ENCODE measurements at regions not wholly inside any gene's neighbourhood (a gene's known extent, or its start where the extent isn't known, plus 50 kb on each side); places are given as distances from the start of the nearest gene placed in this dataset.

DNA sequence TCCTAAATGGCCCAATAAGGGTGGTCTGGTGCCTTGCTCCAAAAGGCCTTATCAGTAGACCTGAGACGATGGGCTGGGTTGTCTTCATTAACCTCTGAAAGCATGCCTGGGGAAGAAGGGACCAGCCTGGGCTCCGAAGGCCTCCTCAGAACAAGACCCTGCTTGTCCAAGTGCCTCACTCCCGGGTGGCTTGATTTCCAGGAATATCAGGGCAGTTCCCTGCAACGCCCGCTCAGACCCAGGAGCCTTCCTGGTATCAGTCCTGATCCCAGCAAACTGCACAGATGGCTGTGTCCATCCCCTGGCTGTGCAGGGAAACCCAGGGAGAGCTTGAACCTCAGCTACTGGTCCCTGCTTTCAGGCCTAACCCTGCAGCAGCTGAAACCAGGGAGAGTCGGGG, 49.9 kb upstream of the CUX1 start:
- Histone ChIP-seq H3K27ac (ENCODE audit: low read depth, low read length) (no peak overlapping the region), H3K79me1 (ENCODE audit: low read depth, low read length) (no peaks in the 10 kb centered on the region), H4K91ac (replicated peaks; ENCODE audit: insufficient read length, low read length) (peak overlapping the region; percentile 17), H2AK5ac (ENCODE audit: low read depth, low read length) (no peak overlapping the region), H2BK5ac (ENCODE audit: low read depth, low read length) (0 out of 2 replicates have a peak overlapping the region, but pooled peaks have one; percentile 6), H3K4me2 (ENCODE audit: insufficient read depth in 1 of 2, low read depth in 2 of 2, low read length in 2 of 2) (no peak overlapping the region), H4K20me1 (replicated peaks in 1 of 2; ENCODE audit: control insufficient read depth in 1 of 2, insufficient read depth in 2 of 2, low read length in 2 of 2) (no peaks in the 10 kb centered on the region), H2AFZ (ENCODE audit: low read length) (peak overlapping the region; percentile 58; the same call in 1 of the 2 replicates), H3K23me2 (ENCODE audit: low read depth, low read length) (no peaks in the 10 kb centered on the region), H3K9me3 (ENCODE audit: insufficient read depth in 2 of 2, low read depth in 1 of 2, low read length in 1 of 2) (no peaks in the 10 kb centered on the region), H3K4ac (replicated peaks; ENCODE audit: insufficient read length, low read depth, low read length) (no peak overlapping the region), H3K14ac (ENCODE audit: insufficient read length) (no peak overlapping the region), H2BK15ac (ENCODE audit: low read length) (no peak overlapping the region), H3K36me3 (ENCODE audit: control insufficient read depth in 2 of 4, insufficient read depth in 4 of 4, low read length in 3 of 4) (no peaks in the 10 kb centered on the region), H2BK20ac (ENCODE audit: low read length) (no peak overlapping the region), H3K9ac (replicated peaks in 1 of 4; ENCODE audit: extremely low read depth in 1 of 4, low read depth in 3 of 4, low read length in 3 of 4) (no peak overlapping the region), H4K5ac (ENCODE audit: insufficient read length, low read depth, low read length) (no peak overlapping the region), H3K56ac (replicated peaks; ENCODE audit: insufficient read length, low read depth, low read length) (no peak overlapping the region), H3K18ac (ENCODE audit: extremely low read depth, low read length) (no peak overlapping the region; the same call in 1 of the 2 replicates), H3K79me2 (ENCODE audit: control insufficient read depth in 1 of 2, insufficient read depth in 2 of 2, low read length in 2 of 2) (no peaks in the 10 kb centered on the region), H3K23ac (ENCODE audit: insufficient read length) (no peak overlapping the region), H4K8ac (ENCODE audit: extremely low read depth, insufficient read depth, low read length) (no peak overlapping the region; the same call in 1 of the 2 replicates), H2BK120ac (replicated peaks; ENCODE audit: low read depth, low read length) (no peak overlapping the region), H3K4me1 (replicated peaks in 1 of 4; ENCODE audit: control insufficient read depth in 3 of 4, insufficient read depth in 4 of 4, low read length in 3 of 4) (no peaks in the 10 kb centered on the region), H3K4me3 (ENCODE audit: extremely low read depth in 1 of 4, insufficient read depth in 2 of 4, low read depth in 3 of 4, low read length in 4 of 4) (no peak overlapping the region), H3K27me3 (replicated peaks in 1 of 4; ENCODE audit: control insufficient read depth in 3 of 4, extremely low read depth in 1 of 4, insufficient read depth in 3 of 4, low read length in 3 of 4) (no peaks in the 10 kb centered on the region), H2BK12ac (ENCODE audit: low read depth, low read length) (no peak overlapping the region)
- no peak for FAIRE-seq
- DNase-seq (ENCODE audit: low read depth in 1 of 2, low spot score in 2 of 2) = no peak
- TF ChIP-seq BACH1 (IDR thresholded peaks at IDR 0.05; ENCODE audit: low read length) = no peak
- TF ChIP-seq POU5F1 (IDR thresholded peaks at IDR 0.05; ENCODE audit: low read depth, low read length) = no peak
- TF ChIP-seq EZH2 (IDR thresholded peaks at IDR 0.05; ENCODE audit: low read depth, low read length, severe bottlenecking) = no peak
- TF ChIP-seq, protein P1, sequence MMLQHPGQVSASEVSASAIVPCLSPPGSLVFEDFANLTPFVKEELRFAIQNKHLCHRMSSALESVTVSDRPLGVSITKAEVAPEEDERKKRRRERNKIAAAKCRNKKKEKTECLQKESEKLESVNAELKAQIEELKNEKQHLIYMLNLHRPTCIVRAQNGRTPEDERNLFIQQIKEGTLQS (IDR thresholded peaks at IDR 0.05; ENCODE audit: insufficient read depth, low read depth, low read length) = no peak
- no peak for TF ChIP-seq JUN (IDR thresholded peaks at IDR 0.05; ENCODE audit: low read depth, low read length)
- TF ChIP-seq RXRA (IDR thresholded peaks at IDR 0.05; ENCODE audit: insufficient read depth, low read depth, low read length) = no peak
- no peak for TF ChIP-seq SIN3A (conservative IDR thresholded peaks at IDR 0.05 in 1 of 2, IDR thresholded peaks at IDR 0.05 in 1 of 2; ENCODE audit: low read depth in 1 of 2, low read length in 2 of 2)
- TF ChIP-seq CHD1 (IDR thresholded peaks at IDR 0.05; ENCODE audit: low read depth, low read length) = no peak
- TF ChIP-seq GTF2F1 (IDR thresholded peaks at IDR 0.05; ENCODE audit: borderline replicate concordance, low read depth, low read length) = no peak
- no peak for TF ChIP-seq CHD2 (IDR thresholded peaks at IDR 0.05; ENCODE audit: low read length)
- TF ChIP-seq RFX5 (IDR thresholded peaks at IDR 0.05; ENCODE audit: borderline replicate concordance, low read depth, low read length) = no peak
- WGBS, 2 experiments (ENCODE audit: extremely low coverage in 1 of 2, insufficient coverage in 1 of 2, insufficient read length in 1 of 2, insufficient replicate concordance in 2 of 2, low coverage in 1 of 2, low lambda C conversion rate in 2 of 2, missing lambda C conversion rate in 1 of 2) = 86% methylated on average over 6 of the region's 6 CpGs; no CpG with 5 or more reads in 1 of the 2 experiments
- CTCF ChIA-PET (ENCODE audit: partially characterized antibody) = interaction anchor here (0.6 to 1.3 kb wide), 3 partner anchors 10 to 51 kb away, joined by 3 to 6 read pairs (median 4); no protein-coding TSS in a partner anchor
- POLR2A ChIA-PET (ENCODE audit: partially characterized antibody) = no interaction called here
